ENCODE measurements at regions not wholly inside any gene's neighbourhood (a gene's known extent, or its start where the extent isn't known, plus 50 kb on each side); places are given as distances from the start of the nearest gene placed in this dataset.

DNA sequence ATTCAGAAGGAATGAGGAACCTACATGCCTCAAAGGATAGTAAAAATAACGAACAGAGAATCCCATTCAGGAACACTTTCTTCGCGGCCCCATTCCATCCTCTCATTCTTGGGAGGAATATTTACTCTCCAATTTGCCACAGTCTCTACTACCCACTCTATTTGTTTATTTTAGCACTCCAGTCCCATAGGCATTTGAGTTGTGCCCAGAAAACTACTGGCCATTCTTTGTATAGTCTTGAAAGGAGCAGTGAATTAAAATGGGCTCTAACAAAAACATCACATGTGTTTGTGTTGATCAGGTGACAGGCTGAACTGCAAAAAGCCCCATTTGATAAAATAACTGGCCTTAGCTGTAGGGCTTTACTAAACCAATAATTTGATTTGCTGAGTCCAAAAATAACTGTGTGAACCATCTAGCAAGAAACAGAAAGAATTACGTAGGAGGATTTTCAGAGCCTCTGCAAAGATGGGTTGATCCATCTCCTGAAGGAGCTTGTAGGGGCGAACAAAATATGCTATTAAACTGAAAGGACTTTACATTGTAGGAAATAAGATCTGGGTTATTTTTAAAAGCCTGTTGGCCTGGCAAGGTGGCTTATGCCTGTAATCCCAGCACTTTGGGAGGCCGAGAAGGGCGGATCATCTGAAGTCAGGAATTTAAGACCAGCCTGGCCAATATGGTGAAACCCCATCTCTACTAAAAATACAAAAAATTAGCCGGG, 142.3 kb upstream of the CPNE8 start:
- no peak for FAIRE-seq
- no peak for DNase-seq (ENCODE audit: low spot score)

DNA sequence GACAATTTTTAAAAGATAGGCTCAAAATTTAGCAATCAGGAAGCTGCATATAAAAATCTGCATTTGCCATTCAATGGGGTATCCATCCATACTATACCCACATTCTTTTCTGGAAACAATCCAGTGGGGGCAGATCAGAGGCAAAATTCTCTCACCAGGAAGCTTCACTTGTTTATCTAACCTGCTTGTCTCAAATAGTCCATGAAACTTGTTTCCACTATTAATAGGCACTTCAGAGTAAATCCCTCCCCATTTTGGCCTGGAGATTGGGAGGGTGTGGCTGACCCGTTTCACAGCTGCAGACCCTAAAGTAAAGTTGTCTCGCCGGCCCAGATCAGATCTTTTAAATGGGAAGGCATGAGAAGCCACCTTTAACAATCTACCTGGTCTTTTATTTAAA, 139.4 kb upstream of the CPNE8 start:
- no peak for FAIRE-seq

DNA sequence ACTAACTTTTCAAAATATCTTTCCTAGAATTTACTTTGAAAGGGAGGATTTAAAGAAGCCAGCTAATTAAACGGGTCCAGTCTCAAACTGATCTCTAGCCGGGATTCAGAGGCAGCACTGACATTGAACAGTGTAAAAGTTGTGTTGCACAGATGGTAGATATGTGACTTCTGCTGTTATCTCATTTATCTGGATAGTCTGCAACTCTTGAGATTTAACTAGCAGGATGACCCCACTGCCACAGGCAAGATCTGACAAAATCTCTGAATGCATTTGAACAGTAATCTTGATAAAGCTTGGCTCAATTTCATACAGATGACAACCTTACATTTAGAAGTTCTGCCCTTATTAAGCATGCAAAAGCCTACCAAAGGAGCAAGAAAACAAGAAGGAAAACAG, 138.0 kb upstream of the CPNE8 start:
- FAIRE-seq, result no peak

More for the DNA sequence above, 139.4 kb upstream of the CPNE8 start:
- no peak for DNase-seq (ENCODE audit: low spot score)

DNA sequence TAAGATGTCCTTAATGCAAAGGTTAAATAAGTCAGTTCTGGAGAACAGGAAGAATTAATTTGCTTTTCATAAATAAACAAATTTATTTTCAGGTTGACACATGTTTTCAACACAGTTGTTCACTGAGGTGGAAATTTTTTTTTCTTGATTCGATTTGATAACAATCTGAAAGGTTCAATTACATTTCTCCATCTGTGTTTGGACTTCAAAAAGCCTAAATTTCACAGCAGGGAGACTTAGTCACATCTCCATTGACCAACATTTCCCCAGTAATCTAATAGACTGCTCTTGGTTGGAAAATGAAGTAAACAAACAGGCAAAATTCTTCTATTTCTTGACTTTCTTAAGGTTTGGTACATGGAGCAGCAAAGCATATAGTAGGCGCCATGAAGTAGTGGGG, 134.9 kb upstream of the CPNE8 start:
- no peak for FAIRE-seq

More for the DNA sequence above, 138.0 kb upstream of the CPNE8 start:
- DNase-seq (ENCODE audit: low spot score), result no peak

DNA sequence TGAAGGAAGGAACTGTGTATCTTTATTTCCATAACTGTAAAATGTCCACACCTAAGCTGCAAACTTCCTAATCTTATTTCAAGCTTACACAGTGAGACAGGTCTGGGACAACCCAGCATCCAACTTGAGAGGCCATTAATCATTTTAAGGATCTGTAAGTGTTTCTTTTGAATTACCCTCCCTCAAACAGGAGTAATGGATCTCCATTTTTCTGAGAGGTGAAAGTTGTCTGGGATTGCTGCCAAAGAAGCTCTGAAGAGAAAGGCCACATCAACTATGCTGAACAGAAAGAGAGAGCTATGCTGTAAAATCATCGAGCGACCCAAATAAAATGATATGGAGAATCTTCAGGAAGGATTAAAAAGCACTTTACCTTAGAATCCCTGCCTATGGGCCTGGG, 131.7 kb upstream of the CPNE8 start:
- FAIRE-seq, result no peak
- DNase-seq (ENCODE audit: low spot score), result no peak

More for the DNA sequence above, 134.9 kb upstream of the CPNE8 start:
- DNase-seq (ENCODE audit: low spot score), result no peak

DNA sequence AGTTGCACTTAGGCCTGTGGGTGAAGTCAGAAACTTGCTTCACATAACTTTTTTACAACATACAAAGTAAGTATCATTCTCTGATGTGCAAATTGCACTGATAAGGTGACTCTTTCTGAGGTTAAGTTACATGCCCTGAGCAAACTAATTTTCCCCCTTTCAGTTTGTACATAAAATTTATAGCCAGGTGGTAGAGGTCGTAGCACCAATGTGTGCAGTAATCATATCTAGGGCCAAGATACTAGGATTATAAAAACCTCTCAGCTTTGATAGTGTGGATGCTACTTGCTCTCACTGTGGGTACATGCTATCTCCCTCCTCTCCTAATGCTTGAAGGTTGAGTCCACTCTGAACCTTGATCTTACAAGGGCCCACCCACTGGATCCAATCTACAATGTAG, 130.7 kb upstream of the CPNE8 start:
- FAIRE-seq, result no peak

DNA sequence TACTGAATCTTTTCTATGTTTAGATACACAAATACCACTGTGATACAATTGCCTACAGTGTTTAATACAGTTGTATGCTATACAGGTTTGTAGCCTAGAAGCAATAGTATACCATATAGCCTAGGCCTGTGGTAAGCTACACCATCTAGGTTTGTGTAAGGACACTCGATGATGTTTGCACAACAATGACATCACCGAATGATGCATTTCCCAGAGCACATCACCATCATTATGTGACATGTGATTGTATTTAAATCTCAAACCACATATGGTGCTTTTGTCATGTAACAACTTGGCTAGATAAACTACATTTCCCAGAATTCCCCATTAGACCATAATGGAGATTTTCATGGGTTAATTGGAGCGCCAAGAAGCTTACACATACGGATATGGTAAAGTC, 128.4 kb upstream of the CPNE8 start:
- FAIRE-seq, result no peak

More for the DNA sequence above, 130.7 kb upstream of the CPNE8 start:
- no peak for DNase-seq (ENCODE audit: low spot score)

DNA sequence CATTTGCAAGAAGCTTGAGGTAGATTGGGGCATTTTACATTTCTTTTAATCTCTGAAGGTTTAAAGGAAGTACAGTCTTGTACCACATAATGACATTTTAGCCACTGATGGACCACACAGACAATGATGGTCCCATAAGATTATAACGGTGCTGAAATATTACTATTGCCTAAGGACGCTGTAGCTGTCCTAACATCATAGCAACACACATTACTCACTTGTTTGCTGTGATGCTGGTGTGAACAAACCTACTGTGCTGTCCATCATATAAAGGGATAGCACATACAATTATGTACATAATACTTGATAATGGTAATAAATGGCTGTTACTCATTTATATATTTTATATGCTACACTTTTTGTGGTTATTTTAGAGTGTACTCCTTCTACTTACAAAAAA, 127.1 kb upstream of the CPNE8 start:
- DNase-seq (ENCODE audit: low spot score) (no peak), FAIRE-seq (no peak)

More for the DNA sequence above, 128.4 kb upstream of the CPNE8 start:
- no peak for DNase-seq (ENCODE audit: low spot score)

DNA sequence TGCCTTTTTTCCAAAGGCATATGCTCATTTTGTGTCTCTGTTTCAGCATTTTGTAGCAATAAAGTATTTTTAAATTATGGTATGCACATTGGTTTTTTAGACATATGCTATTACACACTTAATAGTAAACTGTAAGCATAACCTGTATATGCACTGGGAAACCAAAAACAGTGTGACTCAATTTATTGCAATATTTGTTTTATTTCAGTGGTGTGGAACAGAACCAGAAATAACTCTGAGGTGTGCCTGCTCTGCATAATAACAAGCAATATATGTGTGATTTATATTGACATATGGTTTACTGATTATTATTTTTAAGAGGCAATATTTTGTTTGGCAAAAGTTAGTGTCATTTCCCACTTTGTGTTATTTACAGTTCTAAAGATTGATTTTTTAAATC, 126.6 kb upstream of the CPNE8 start:
- FAIRE-seq, result no peak
- no peak for DNase-seq (ENCODE audit: low spot score)

DNA sequence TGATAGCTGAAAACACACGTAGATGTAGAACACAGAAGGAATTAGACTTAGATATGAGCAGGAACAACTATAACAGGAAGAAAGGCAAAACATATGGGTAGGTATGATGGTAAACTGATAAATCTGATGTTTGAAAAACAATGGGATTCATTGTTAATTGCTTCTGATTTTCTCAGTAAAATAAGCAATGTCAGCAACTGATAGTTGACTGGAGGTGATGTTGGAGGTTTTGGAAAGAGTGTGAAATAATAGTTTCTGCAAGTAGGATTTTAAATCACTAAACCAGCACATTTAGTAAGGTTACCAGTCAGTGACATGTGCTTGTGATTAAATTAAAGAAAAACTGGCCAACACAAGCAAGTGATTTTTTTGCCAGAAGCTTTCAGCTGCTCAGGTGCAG, 123.0 kb upstream of the CPNE8 start:
- DNase-seq (ENCODE audit: low spot score) (no peak), FAIRE-seq (no peak)

DNA sequence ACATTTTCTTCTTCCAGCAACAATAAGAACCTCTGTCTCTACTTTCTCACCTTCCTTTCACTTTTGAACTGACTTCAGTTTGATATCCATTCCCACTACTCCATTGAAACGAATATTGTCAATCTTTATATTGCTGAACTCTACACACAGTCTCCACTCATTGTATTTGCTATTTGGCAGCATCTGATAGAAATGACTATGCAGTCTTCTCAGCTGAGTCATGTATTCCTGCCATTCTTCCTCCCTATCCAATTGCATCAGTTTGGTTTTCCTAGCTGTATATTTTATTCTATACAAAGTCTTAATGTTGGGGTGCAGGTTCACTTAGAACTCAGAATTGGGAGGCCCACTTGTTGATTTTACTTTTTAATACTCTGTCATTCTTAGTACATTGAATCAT, 107.5 kb upstream of the CPNE8 start:
- no peak for FAIRE-seq
- DNase-seq (ENCODE audit: low spot score), result no peak

DNA sequence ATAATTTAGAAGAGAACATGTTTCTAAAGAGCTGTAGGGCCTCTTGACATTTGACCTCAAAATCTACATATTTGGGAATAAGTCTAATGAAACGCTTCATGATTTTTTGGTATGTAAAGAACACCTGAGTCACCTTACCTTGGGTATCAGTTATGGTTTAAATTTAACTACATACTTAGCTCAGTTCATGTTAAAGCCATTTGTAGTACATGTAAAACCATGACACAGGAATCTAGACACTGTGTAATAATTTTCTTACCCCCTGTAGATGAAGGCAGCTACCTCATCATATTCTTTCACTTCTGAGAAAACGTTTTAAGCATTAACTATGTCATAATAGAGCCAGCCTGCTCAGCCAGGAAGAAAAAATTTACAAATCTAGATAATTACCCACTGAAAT, 105.8 kb upstream of the CPNE8 start:
- no peak for DNase-seq (ENCODE audit: low spot score)
- no peak for FAIRE-seq

DNA sequence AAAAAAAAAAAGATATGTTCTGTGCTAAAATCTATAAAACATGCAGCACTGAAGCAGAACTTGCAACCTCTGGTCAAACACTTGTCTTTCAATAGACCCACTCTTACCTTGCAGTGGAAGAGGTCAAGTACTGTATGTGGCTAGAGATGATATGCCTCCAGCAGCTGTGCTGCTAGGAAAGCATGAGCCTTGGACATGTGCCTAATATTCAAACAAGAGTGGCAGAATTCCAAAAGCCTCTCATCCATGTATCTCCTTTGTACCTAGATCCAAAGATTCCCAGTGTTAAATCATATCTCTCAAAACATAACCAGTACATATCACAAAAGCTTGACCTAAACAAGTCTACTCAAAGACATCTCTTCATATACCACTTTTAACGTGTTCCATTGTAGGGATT, 105.0 kb upstream of the CPNE8 start:
- FAIRE-seq, result no peak
- no peak for DNase-seq (ENCODE audit: low spot score)

DNA sequence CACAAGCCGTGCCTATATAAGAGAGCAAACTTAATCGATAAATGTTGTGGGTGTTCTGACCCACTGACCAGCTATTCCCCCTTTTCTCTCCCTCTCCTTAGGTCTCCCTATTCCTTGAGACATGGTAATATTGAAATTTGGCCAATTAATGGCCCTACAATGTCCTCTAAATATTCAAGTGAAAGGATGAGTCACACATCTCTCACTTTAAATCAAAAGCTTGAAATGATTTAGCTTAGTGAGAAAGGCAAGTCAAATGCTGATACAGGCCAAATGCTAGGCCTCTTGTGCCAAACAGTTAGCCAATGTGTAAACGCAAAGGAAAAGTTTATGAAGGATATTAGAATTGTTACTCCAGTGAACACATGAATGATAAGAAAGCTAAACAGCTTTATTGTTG, 102.2 kb upstream of the CPNE8 start:
- no peak for DNase-seq (ENCODE audit: low spot score)
- no peak for FAIRE-seq

DNA sequence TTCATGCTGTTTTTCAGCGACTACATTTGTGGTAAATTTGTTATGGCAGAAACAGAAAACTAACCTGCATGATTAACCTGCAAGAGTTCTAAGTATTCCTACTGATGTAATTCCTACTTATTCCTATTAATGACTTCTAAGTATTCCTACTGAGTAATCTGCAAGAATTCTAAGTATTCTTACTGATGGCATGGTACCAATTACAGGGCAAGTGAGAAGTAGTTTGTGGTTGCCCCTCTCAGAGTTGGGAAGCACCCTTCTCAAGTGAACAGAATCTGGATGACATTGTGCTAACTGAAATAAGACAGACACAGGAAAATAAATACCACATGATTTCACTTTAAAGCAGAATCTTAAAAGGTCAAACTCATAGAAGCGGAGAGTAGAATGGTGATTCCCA, 100.9 kb upstream of the CPNE8 start:
- FAIRE-seq, result no peak
- DNase-seq (ENCODE audit: low spot score), result no peak

DNA sequence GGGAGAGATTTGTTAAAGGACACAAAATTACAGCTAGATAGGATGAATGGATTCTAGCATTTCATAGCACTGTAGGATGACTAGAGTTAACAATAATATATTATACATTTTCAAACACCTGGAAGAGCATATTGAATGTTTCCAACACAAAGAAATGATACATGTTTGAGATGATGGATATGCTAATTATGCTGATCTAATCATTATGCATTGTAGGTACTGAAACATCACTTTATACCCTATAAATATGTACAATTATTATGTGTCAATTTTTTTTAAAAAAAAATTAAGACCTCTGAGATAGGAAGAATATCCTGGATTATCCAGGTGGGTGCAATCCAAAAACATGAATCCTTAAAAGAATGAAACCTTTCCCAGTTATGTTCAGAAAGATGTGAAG, 100.3 kb upstream of the CPNE8 start:
- FAIRE-seq, result no peak
- DNase-seq (ENCODE audit: low spot score), result no peak

DNA sequence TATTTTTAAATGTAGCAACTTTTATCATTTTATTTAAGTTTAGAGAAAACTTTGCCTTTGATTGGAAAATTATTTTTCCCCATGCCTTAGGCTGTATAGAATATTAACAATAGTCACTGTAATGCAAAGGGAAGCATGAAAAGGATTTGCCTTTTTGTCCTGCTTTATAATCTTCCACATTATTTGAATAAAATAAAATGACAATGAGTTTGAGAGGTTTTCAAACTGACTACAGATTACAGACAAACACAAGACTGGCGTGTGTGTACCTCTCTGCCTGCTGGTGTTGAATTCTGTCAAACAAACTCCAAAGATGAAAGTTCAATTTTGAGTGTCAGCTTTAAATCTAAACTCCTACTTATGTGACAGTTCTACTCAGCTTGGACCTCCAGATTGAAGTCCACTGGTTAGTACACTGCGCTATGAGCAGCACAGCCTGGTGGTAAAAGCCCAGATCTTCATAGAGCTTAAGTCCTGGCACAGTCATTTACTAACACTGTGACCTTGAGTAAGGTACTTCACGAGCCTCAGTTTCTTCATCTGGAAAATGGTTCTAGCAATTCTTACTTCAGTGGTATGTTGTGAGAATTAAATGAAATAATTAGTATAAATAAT, 98.3 kb upstream of the CPNE8 start:
- FAIRE-seq, result no peak
- no peak for DNase-seq (ENCODE audit: low spot score)

DNA sequence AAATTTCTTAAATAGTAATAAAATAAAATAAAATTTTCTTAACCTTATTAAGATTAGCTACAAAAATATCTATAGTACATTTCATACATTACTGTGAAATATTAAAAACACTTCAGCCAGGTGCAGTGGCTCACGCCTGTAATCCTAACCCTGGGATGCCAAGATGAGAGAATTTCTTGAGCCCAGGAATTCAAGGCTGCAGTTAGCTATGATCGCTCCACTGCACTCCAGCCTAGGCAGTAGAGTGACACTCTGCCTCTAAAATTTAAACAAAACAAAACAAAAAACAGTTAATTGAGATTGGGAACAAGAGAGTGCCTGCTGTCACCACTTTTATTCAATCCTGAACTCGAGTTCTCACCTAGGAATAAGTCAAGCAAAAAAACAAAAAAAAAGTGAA, 95.0 kb upstream of the CPNE8 start:
- no peak for FAIRE-seq
- DNase-seq (ENCODE audit: low spot score), result no peak

DNA sequence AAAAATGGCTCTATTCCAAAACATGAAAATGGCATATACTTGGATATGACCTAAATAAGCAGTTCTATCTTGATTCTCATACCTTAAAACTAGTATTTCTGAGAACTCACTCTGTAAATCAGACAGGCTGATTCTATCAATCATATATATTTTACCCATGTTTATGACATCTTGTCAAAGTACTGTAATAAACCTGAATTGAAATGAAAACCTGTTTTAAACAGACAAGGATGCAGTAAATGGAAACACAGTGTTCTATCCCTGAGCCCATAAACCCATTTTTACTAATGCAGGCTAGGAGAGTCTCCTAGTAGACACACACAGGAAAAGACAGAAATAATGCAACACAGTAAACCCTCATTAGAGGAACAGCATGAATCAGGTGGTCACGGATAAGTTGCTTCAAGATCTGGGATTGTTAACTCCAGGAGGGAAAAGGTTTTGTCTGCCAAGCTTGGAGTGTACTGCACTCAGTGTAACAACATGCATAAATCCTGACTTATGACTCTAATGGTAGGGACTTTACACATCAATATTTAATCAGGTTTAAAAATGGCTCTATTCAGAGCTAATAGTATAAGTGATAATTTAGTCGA, 93.6 kb upstream of the CPNE8 start:
- FAIRE-seq (no peak), DNase-seq (ENCODE audit: low spot score) (no peak)

DNA sequence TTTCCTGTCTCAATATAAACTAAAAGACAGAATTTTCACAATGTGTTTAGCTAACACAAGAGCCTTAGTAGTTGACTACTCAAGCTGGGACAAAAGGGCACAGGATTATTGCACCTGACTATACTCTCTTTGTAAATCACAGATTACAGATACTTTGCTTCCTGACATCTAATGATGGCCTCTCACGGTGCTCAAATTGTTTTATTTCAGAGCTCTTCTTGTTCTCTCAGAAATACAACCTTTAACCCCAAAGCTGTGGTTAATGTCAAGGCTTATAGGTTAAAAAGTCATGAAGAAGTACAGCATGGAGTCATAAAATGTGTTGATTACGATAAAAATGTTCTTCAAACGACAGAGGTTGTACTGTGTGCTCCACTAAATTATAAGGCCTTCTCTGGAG, 89.9 kb upstream of the CPNE8 start:
- no peak for DNase-seq (ENCODE audit: low spot score)
- no peak for FAIRE-seq

DNA sequence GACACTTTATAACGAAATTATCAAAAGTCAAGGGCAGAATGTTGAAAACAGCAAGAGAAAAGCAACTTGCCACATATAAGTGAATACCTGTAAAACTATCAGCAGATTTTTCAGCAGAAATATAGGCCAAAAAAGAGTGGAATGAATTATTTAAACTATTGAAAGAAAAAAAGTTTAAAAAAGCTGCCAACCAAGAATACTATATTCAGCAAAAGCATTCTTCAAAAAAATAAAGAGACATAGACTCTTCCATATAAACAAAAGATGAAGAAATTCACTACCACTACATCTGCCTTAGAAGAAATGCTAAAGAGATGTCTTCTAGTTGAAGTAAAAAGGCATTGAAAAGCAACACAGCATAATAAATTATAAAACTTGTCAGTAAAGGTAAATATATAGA, 80.6 kb upstream of the CPNE8 start:
- DNase-seq (ENCODE audit: low spot score), result no peak
- no peak for FAIRE-seq

DNA sequence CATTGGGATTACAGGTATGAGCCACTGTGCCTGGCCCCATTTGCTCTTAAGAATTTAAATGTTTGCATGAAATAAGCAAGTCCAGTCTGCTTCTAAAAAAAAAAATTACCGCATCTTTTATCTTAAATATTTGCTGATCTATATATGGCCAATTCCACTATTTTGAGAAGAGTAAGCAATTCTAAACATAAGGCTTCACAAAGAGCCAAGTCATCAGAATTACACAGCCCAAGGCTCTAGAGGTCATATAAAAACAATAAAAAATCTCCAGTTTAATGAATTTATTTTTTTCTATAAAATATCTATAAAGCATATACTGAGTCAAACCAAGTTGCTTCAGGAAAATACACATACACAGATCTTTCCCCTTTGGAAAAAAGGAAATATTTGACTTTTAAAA, 79.0 kb upstream of the CPNE8 start:
- DNase-seq (ENCODE audit: low spot score), result no peak
- FAIRE-seq, result no peak

DNA sequence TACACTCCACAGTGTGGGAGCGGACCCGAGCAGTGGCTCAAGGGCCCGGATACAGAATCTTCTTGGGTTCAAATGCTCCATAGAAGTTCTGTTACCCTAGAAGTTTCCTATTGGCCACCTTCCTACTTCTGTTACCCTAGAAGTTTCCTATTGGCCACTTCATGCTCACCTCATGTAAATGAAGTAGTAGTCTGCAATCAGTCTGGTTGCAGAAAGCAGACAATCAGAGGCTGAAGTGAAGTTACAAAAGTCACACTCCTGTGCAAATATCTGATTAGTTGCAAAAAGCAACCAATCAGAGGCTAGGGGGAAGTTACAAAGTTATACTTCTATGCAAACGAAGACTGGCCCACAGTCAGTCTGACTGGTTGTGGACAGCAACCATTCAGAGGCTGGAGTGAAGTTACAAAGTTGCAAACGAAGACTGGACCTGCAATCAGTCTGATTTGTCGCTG, 77.8 kb upstream of the CPNE8 start:
- FAIRE-seq (no peak), DNase-seq (ENCODE audit: low spot score) (no peak)
